NCI-H524 (cell line): ENCODE measurements at regions not wholly inside any gene's neighbourhood (a gene's known extent, or its start where the extent isn't known, plus 50 kb on each side); places are given as distances from the start of the nearest gene placed in this dataset.

Experiments used
- DNase-seq, 2 experiments: peaks; one replicate each; lab custom pipeline; 2025; lab: John Stamatoyannopoulos, UW

DNA sequence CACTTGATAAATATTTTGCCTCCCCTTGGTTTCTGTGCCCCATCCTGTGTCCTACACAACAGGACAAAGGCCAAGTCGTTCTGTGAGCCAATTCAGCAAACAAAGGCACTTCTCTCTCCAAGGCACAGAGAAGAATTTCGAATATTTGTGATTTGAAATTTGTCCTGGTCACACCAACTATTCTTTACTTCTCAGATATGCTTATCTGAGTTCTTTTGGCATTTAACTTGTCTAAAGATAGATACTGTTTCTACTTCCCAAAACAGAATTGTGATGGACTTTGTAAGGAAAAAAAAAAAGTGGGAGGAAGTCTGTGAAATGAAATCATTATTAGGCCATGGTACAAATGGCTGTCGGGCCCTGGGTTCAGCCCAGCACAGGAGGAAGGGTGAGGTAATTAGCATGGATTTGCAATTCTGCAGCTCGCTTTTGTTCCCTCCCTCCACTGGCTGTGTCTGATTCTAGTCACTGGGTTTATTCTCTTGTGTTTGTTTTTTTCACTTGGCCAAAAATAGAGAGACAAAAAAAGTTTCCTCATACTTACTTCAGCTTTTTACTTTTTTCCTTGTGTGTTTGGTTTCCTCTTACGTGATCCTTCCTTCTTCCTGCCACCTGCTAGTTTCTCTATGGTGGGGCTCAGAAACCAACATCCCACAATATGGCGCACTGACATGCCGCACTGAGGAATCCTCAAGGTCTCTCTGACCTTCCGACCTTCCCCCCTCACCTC, 108.2 kb upstream of the MKLN1 start:
- no peak for DNase-seq

DNA sequence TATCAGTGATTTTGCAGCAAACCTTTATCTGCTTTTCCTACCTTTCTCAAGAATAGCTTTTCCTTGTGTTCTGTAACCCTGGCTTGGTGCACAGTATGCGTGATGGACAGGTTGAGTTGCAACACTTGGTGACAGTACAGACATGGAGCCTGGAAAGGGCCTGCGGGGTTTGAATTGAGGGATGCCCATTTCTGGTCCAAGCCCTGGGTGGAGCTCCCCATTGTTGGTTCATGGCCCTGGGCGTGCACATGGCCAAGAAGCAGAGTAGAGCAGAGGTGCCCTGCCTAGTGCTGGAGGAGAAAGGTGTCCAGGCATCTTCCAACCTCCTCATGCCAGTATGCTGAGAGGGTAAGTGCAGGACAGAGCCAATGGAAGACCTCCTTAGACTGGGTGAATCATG, 106.6 kb upstream of the MKLN1 start:
- DNase-seq = no peak

DNA sequence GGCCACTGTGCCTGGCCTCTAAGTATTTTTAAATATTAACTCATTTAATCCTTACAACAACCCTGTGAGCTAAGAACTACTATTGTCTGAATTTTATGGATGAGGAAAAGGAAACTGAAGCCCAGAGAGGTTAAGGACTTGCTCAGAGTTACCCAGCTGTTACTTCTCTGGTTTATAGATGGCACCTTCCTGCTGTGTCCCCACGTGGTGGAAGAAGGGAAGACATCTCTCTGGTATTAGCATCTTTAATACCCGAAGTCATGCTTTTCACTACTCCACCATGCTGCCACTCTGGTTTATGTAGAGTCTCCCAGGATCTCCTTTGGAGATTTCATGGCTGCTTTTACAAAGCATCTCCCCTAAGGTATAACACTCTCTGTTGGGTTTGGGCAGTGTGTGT, 105.5 kb upstream of the MKLN1 start:
- DNase-seq = no peak

DNA sequence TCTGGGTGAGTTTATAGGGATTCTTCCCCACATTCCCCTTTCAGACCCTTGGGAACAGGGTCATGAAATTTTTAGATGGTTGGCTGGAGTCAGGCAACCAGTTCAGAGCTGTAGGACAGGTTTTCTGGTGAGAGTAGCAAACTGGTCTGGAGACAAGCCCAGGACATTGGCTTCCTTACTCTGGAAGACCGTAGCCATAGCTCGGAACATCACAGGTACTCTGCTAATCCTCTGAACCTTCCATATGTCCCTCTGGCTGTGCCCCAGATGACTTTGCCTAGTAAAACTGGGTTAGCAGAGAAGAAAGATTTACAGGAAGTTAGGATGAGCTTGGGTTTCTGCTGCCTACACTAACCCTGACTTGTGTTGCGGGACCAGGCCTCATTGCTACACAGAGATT, 104.5 kb upstream of the MKLN1 start:
- peak in 1 of 2 experiments; percentile 18 for DNase-seq

DNA sequence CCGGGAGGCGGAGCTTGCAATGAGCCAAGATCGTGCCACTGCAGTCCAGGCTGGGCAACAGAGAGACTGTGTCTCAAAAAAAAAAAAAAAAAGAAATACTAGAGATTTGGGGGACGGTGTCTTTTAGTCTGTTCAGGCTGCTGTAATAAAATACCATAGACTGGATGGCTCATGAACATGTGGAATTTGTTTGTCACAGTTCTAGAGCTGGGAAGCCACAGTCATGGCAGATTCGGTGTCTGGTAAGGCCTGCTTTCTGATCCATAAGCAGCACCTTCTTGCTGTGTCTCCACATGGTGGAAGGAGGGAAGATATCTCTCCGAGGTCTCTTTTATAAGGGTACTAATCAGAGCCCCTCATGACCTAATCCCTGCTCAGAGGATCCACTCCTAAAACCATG, 102.7 kb upstream of the MKLN1 start:
- no peak for DNase-seq

DNA sequence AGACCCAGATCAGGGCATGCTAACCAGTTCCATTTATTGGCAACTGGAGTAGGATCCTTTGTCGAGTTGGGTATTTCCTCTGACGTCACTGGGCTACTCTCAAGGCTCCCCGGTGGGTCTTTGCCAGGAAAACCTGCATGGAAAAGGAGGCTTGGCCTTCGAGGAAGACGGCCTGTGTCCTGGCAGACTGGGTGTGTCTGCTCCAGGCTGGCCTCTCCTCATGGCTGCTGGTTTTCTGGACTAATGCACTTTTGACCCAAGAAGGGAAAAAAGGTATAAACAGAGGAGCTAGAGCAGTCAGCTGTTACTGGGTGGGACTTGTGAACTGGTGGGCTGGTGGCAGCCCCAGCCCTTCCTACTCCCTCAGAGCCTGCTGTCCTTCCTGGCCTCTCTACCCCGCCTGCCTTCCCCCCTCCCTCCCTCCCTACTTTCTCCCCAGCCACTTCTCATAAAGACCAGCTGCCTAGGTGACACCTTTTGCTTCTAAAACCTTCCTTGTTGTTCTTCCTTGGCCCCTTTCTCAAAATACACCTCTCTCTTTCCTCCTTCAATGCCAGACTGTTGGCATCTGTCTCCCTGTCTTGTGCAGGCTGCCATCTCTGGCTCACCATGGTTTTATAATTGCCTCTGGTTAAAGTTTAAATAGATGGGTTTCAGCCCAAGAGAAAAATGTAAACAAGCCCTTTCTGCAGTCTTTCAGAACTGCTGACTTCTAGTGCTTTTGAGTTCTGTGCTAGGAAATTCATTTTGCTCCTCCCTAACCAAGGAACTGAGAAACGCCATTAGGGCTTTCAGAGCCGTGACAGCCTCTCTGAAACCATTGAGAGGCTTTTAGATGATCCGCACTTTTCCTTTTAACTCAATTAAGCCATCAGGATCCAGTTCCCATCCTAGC, 101.8 kb upstream of the MKLN1 start:
- DNase-seq = no peak

DNA sequence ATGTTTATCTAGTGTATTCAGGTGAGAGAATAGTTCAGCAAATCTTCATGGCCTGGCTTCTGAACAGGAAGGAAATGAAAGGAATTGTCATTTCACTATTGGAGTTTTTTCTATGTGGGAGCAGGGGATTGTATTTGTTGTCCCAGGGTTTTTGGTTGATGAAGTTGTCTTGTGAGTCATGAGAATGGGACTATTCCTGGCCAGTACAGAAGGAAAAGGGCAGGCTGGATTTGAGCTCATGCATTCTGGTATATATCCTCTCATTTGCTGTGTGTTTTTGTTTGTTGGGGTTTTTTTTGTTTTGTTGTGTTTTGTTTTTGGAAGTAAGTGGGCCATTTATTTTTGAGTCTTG, 101.2 kb upstream of the MKLN1 start:
- DNase-seq = no peak

DNA sequence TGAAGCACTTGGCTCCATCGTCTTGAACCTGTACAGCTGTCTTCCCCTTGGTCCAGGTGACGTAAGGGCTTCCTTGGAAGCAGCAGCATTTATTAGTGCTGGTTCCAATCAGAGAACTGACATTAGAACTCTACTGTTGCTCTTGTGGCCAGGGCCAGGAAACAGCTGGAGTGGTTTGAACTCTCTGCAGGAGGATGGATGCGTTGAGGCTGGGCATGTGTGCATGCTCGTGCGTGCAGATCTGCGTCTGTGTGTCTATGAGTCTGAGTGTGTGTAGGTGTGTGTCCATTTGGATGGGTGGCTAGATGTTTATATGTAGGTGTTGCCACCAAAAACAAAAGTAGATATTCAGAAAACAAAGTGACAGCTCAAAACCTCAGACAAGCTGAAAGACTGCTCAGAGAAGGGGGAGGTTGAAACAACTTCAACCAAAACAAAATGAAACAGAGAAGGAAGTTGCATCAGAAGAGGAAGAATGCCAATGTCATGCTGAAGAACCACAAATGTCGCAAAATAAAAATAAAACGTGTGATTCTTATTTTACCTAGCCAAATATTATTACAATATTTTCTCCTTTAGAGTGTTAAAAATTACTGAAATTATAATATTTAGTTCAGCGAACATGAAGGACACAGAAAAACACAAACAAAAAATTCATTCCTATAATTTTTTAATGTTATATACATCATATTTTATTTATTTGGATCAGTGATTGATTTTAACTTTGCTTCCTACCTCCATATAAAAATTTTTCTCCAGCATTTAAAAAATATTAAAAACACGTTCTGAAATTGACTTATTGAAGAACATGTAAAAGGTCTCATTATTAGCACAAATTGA, 96.1 kb upstream of the MKLN1 start:
- DNase-seq = no peak

DNA sequence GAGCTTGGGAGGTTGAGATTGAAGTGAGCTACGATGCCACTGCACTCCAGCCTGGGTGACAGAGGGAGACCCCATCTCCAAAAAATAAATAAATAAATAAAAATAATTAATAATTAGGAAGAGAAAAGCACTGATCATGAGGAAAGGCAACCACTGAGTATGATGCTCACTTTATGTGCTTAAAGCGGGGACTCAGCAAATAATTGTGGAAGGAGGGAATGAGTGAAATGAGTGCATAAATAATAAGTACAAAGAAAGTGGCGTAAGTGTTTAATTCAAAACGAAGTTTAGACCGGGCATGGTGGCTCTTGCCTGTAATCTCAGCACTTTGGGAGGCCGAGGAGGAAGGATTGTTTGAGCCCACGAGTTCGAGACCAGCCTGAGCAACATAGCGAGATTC, 94.9 kb upstream of the MKLN1 start:
- no peak for DNase-seq

DNA sequence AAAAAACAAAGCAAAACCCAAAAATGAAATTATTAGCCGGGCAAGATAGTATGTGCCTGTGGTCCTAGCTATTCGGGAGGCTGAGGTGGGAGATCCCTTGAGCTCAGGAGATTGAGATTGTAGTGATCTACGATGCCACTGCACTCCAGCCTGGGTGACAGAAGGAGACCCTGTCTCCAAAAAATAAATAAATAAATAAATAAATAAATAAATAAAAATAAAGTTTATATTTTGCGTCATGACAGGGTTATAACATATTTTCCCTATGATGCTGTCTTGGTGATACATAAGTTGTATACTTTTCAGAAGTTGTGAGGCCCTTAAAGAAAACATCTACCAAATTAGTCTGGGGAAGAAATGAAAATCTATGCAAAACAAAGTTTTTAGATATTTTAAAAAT, 94.5 kb upstream of the MKLN1 start:
- no peak for DNase-seq

DNA sequence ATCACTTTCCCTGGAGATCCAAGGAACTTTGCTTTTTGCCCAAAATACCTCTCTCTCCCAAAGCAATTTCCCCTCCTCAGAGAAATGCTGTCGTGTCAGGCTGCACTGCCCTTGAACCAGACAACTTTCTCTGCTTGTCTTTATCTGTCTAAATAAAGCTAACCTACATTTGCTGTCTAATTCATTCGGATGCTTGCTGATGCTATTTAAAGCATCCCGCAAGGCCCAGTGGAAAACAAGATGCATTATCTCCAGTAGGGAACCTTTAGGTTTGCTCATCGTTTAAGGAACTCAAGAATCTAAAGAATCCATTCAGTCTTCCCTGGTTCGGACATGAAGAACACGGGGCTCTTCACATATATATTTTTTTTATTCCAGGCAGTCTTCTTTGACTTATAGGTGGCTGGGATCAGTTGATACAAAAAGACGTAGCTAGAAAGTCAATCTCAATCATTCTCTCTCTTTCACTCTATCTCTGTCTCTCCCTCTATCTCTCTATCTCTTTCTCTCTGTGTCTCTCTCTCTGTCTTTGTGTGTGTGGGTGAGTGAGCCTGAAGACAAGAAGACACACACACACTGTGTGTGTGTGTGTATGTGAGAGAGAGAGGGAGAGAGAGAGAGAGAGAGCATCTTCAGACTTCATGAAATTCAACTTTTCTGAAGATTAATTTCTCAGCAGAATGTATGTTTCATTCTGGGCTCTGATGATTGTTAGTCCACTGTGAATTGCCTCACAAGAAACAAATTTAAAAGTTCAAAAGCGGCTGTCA, 92.8 kb upstream of the MKLN1 start:
- DNase-seq = no peak

DNA sequence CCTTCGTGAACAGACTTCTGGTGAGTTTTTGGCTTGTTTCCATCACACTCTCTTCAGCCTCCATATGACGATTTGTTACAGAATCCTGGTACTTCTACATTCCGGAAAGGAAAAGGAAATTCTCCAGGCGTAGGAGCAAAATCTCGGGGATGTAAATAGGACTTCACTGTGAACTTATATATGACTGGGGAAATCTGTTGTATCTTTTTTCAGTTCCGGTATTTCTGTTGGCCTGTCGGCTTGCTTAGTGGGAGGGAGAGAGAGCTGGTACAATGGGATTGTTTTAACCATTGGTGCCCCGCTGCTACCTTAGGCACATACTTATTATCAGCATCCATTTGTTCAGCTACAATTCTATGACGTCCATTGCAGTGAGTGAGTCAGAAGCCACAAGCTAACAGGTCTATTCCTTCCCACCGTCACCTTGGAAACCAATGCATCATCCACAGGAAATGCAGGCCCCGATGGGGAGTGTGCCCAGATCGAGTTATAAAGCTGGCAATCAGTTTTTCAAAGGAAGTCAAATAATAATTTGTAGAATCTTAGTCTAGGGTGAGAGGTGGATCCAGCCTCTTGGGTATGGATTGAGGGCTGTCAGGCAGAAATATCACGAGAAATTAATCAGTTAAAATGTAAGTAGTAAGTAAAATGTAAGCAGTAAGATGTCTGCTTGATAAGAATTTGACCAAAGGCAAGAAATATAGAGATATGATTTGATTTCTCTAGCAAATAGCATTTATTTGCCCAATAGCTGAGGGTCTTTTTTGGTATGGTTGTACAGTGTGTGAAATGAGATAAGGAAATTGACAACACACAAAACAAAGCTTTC, 92.0 kb upstream of the MKLN1 start:
- DNase-seq = no peak

DNA sequence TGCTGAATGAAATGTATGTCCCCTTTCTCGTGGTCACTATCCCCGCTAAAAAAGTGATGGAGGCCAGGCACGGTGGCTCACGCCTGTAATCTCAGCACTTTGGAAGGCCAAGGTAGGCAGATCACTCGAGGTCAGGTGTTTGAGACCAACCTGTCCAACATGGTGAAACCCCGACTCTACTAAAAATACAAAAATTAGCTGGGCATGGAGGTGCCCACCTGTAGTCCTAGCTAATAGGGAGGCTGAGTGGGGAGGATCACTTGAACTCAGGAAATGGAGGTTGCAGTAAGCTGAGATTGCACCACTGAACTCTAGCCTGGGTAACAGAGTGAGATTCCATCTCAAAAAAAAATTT, 91.4 kb upstream of the MKLN1 start:
- DNase-seq = no peak

DNA sequence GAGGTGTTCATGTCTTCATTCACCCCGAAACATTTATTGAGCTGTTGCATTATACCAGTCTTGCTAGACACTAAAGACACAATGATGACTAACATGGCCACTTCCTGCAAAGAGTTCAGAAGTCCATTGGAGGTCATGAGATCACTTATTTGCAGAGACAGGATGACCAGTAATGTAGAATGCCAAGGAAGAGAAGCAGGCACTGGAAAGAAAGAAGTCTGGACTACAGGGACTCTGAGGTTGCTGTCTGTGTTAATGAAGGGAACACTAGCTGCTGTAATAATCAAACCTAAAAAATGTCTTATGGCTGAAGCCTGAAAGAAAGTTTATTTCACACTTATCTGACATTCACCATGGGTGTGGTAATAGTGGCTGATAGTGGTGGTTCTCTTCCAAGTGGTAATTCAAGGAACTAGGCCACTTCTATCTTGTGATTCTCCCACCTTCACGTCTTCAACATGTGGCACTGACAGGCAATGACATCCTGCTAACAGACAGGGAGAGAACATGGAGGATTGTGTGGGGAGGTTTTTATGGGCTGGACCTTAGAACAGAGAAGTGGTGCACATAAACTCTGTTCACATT, 89.2 kb upstream of the MKLN1 start:
- DNase-seq = no peak

DNA sequence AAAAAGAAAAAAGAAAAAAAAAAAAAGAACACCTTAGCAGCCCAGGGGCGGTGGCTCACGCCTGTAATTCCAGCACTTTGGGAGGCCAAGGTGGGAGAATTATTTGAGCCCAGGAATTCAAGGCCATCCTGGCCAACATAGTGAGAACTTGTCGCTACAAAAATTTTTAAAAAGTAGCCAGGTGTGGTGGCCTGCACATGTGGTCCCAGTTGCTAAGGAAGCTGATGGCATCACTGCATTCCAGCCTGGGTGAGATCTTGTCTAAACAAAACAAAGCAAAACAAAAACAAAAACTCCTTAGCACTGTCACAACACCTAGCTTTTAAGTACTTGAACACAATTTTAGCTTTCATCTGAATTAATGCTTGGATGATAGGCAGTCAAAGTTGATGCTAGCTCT, 86.3 kb upstream of the MKLN1 start:
- no peak for DNase-seq

DNA sequence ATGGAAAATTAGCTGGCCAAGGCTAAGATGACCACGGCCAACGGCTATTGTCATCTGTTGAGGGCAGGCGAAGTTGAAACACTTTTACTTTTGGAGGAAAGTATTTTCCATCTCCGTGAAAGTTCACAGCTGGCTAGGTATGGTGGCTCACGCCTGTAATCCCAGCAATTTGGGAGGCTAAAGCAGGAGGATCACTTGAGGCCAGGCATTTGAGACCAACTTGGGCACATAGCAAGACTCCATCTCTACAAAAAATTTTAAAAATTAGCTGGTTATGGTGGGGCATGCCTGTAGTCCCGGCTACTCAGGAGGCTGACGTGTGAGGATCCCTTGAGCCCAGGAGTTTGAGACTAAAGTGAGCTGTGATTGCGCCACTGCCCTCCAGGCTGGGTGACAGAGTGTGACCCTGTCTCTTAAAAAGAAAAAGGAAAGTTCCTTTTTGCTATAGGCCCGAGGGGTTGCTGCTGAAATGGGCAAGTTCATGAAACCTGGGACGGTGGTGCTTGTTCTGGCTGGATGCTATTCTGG, 85.5 kb upstream of the MKLN1 start:
- DNase-seq = no peak

DNA sequence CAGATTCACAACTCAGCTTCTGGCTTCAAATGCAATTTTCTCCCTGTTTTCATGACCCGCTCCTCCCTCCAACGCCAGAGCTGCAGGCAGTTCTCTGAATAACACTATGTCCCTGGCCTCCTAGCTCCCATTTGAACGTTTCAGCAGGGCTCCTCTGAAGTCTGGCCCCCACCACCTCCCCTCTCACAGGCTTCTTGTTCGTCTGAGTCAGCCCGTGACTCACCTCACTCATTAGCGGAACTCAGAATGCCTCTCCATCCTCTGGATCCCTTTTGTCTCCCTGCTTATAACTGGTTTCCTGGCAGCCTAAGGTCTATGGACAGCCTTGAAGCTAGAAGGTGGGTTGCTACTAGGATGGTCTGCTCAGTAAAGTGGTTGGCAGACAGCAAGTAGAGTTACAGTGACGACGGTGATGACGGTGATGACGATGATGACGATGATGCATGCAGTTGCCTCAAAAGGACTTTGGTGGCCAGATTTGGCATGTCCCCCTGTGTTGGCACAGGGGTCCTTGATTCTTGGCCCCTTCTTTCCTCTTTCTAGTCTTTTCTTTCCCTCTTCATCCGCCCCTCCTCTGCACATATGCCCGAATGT, 83.3 kb upstream of the MKLN1 start:
- no peak for DNase-seq

DNA sequence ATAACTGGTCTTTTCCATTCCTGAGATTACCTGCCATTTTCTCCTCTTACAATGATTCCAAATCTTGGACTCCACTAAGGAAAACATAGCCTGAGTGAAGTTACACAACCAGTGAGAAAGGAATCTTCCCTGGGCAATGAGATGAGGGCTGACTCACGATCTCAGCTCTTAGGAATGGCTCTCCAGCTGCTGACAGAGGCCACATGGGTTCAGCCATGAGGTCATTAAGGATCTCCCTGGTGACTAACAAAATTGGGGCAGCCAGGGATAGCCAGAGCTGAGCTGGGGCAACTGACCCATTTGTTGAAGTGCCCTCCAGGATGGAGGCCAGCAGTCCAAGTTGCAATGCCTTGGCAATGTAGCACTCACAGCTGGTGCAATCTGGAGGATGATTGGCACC, 78.7 kb upstream of the MKLN1 start:
- DNase-seq = no peak

DNA sequence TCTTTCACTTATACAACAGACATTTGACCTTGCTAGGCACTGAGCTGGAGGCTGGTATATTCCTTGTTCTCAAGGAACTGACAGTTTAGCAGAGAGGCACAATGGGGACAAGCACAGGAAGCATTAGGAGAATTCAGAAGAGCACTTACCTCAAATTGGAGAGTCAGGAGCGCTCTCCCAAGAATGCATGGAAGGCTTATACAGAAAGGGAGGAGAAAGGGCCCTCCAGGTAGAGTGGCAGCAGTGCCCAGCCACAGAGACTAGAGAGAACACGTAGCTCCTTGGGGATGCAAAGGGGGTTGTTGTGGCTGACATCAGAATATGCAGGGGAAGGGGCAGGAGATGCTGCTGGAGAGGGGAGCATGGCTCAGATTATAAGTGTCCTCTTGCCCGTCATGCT, 78.2 kb upstream of the MKLN1 start:
- DNase-seq = no peak

DNA sequence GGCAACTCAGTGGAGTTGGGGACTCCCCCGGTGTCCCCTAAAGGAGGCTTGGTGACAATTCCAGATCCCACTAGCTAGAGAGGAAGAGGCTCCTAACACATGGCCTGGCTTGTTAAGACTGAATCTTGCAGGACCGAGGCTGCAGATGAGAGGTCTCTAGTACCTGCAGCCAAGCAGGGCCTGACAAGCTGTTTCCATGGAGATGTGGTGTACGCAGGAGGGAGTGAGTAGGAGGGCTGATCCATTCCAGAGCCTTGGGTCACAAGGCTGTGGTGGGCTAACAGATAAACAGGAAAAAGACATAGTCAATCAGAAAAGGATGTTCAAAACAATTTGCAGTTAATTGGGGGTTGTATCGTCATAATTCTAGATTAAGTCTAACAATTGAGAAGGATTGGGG, 77.3 kb upstream of the MKLN1 start:
- DNase-seq = peak in 1 of 2 experiments; percentile 73
